Keratinocyte (primary cell): ENCODE measurements at regions not wholly inside any gene's neighbourhood (a gene's known extent, or its start where the extent isn't known, plus 50 kb on each side); places are given as distances from the start of the nearest gene placed in this dataset.
A peak's percentile ranks its signal among the peaks of the same experiment; 100 is the strongest.
"Not testable (repeated sequence)": the region's sequence is repeated elsewhere in the genome, so short reads cannot be mapped to it uniquely, and the experiment has no call there.

Experiments
- DNase-seq: peaks from one replicate; pipeline ENCODE4 v3.0.0-alpha.2; 2011; ENCODE audit warnings: low read depth, missing footprints, low spot score
- FAIRE-seq: peaks from 2 replicates; lab custom pipeline; 2011; peaks lifted over from hg19 to GRCh38; lab: Jason Lieb, UNC
- H2AFZ ChIP-seq: 2 replicates; pipeline ENCODE4 v1.6.0; 2012; ENCODE audit warnings: low read length, control low read depth, inconsistent platforms; ENCODE audit not compliant: control insufficient read depth
- H3K27ac ChIP-seq: 2 replicates; pipeline ENCODE4 v1.5.1; 2011; ENCODE audit warnings: low read length; ENCODE audit not compliant: control insufficient read depth, insufficient read depth
- H3K27me3 ChIP-seq: 3 replicates; pipeline ENCODE4 v1.6.0; 2011; ENCODE audit warnings: low read length; ENCODE audit not compliant: control insufficient read depth, insufficient read depth; ENCODE audit errors: extremely low read depth
- H3K36me3 ChIP-seq, 2 experiments: 2 replicates in 1 of 2; 3 replicates in 1 of 2; pipeline ENCODE4 v1.5.1; 2011; ENCODE audit warnings: low read length in 2 of 2, mild to moderate bottlenecking in 1 of 2; ENCODE audit not compliant: control insufficient read depth in 2 of 2, insufficient read depth in 2 of 2; ENCODE audit errors: extremely low read depth in 1 of 2
- H3K4me1 ChIP-seq: 3 replicates; pipeline ENCODE4 v1.5.1; 2011; ENCODE audit warnings: low read length; ENCODE audit not compliant: control insufficient read depth, insufficient read depth; ENCODE audit errors: extremely low read depth
- H3K4me2 ChIP-seq: 3 replicates; pipeline ENCODE4 v1.6.0; 2011; ENCODE audit warnings: low read depth, low read length; ENCODE audit not compliant: control insufficient read depth, insufficient read depth; ENCODE audit errors: extremely low read depth
- H3K4me3 ChIP-seq, 3 experiments: fragments of 200-600 bp in 1 of 3; sonication (generic) in 1 of 3; 2 replicates in 2 of 3; 3 replicates in 1 of 3; pipeline ENCODE4 v1.5.1; 2011 to 2016; ENCODE audit warnings: low read length in 3 of 3, mild to moderate bottlenecking in 3 of 3, control low read depth in 2 of 3, inconsistent platforms in 1 of 3, low read depth in 1 of 3, mixed read lengths in 1 of 3, mixed run types in 1 of 3, moderate library complexity in 1 of 3; ENCODE audit not compliant: control insufficient read depth in 2 of 3, insufficient read depth in 2 of 3; ENCODE audit errors: extremely low read depth in 1 of 3
- H3K79me2 ChIP-seq: 2 replicates; pipeline ENCODE4 v1.6.0; 2012; ENCODE audit warnings: low read length; ENCODE audit not compliant: control insufficient read depth, insufficient read depth
- H3K9ac ChIP-seq: 3 replicates; pipeline ENCODE4 v1.6.0; 2011; ENCODE audit warnings: low read length; ENCODE audit not compliant: control insufficient read depth, insufficient read depth; ENCODE audit errors: extremely low read depth
- H3K9me1 ChIP-seq: 3 replicates; pipeline ENCODE4 v1.6.0; 2011; ENCODE audit warnings: low read length; ENCODE audit not compliant: control insufficient read depth, insufficient read depth; ENCODE audit errors: extremely low read depth
- H3K9me3 ChIP-seq: 2 replicates; pipeline ENCODE4 v1.5.1; 2012; ENCODE audit warnings: low read depth, low read length; ENCODE audit not compliant: control insufficient read depth
- H4K20me1 ChIP-seq: 3 replicates; pipeline ENCODE4 v1.6.0; 2011; ENCODE audit warnings: low read length; ENCODE audit not compliant: control insufficient read depth, insufficient read depth; ENCODE audit errors: extremely low read depth
- CTCF ChIP-seq, 3 experiments: IDR thresholded peaks in 1 of 3; conservative IDR thresholded peaks in 1 of 3; optimal IDR thresholded peaks in 1 of 3; 2 replicates in 2 of 3; 3 replicates in 1 of 3; pipeline versions ENCODE3 to v1.5.1; 2011; ENCODE audit warnings: low read length in 3 of 3, mild to moderate bottlenecking in 3 of 3, moderate library complexity in 2 of 3, control low read depth in 1 of 3, inconsistent platforms in 1 of 3; ENCODE audit not compliant: insufficient read depth in 2 of 3; ENCODE audit errors: extremely low read depth in 1 of 3
- EZH2 ChIP-seq: IDR thresholded peaks from one replicate; pipeline ENCODE4 v1.6.1; 2012; ENCODE audit warnings: inconsistent platforms, mild to moderate bottlenecking, low read length, moderate library complexity
- dilution Hi-C: fragments of 300-500 bp; cut with MboI; formaldehyde crosslinking; loops from one replicate; pipeline ENCODE4 v1.7.0; 2020; ENCODE audit warnings: low sequenced_read_pairs; ENCODE audit not compliant: extremely low pct_ligation_motif_present

DNA sequence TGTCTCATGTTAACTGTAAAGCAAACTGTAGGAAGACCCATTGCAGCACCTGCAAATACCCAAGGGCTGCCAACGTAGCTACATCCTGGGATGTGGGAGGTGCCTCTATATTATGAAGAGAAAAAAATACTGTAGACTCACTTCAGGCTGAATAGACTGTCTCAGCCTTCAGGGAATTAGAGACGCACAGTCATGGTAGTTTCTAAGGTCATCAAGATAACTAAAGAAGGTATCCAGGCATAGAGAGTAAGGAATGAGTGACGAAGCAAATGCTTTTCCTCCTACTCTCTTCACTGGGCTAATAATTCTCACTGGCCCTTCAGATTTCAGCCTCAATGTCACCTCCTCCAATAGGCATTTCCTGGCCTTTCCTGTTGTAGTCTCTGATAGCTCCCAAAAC lies 121.6 kb upstream of the ECI2 start:
- no peak overlapping the region for H3K9ac ChIP-seq
- TF ChIP-seq EZH2 (no peak), CTCF (optimal IDR thresholded peaks at IDR 0.05 in 1 of 3, IDR thresholded peaks at IDR 0.05 in 1 of 3, conservative IDR thresholded peaks at IDR 0.05 in 1 of 3; ENCODE audit: extremely low read depth in 1 of 3, insufficient read depth in 2 of 3, low read length in 3 of 3) (no peak)
- no peak overlapping the region for H3K4me3 ChIP-seq
- FAIRE-seq (no peak), DNase-seq (no peak)
- H3K27me3 ChIP-seq = no peaks in the 10 kb centered on the region
- no peaks in the 10 kb centered on the region for H3K36me3 ChIP-seq
- no peaks in the 10 kb centered on the region for H3K9me3 ChIP-seq
- no peaks in the 10 kb centered on the region for H4K20me1 ChIP-seq
- no peak overlapping the region for H3K27ac ChIP-seq
- H2AFZ ChIP-seq = no peak overlapping the region
- dilution Hi-C loops = no loop called here
- no peak overlapping the region for H3K4me2 ChIP-seq
- no peaks in the 10 kb centered on the region for H3K79me2 ChIP-seq
- peaks cover 27% of the 10 kb centered on the region for H3K4me1 ChIP-seq
- H3K9me1 ChIP-seq = no peaks in the 10 kb centered on the region

DNA sequence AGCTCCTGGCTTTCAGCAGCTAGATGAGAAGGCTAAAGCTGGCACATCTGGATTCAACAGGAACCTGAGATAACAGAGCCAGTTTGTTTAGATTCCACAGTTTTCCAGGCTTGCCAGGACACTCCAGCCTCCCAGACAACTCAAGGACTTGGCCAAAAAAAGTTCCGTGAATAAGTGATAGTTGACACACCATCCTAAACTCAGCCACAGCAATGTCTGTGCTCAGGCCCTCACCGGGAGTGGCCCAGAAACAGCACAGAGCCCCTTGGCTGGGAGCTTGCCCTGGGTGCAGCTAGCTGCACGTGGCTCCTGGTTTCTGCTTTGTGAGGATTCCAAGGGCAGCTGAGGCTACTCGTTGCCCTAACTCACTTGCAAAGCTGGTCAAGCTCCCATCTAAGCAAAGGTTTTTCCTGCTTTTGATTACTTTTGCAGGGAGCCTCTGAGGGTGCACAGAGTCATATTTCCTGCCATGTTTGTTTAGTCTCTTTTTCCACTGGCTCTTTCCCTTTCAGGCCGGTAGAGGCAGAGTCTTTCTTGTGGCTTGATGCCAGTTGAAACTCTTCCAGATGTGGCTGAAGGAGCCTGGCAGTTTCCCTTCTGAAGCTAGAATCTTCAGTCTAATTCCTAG lies 118.3 kb upstream of the ECI2 start:
- Histone ChIP-seq H3K27me3 (no peaks in the 10 kb centered on the region), H2AFZ (peak overlapping the region; percentile 82), H3K4me3 (no peak overlapping the region), H3K9me3 (no peaks in the 10 kb centered on the region), H3K4me2 (peak overlapping the region; percentile 42), H3K4me1 (peaks cover 14% of the 10 kb centered on the region), H4K20me1 (no peaks in the 10 kb centered on the region), H3K9ac (no peak overlapping the region), H3K9me1 (no peaks in the 10 kb centered on the region), H3K79me2 (no peaks in the 10 kb centered on the region), H3K36me3 (no peaks in the 10 kb centered on the region), H3K27ac (no peak overlapping the region)
- dilution Hi-C loops = no loop called here
- TF ChIP-seq EZH2 (no peak), CTCF (optimal IDR thresholded peaks at IDR 0.05 in 1 of 3, IDR thresholded peaks at IDR 0.05 in 1 of 3, conservative IDR thresholded peaks at IDR 0.05 in 1 of 3; ENCODE audit: extremely low read depth in 1 of 3, insufficient read depth in 2 of 3, low read length in 3 of 3) (peak; percentile 44 to 75 (median 73))
- DNase-seq (no peak), FAIRE-seq (peak; percentile 89)

DNA sequence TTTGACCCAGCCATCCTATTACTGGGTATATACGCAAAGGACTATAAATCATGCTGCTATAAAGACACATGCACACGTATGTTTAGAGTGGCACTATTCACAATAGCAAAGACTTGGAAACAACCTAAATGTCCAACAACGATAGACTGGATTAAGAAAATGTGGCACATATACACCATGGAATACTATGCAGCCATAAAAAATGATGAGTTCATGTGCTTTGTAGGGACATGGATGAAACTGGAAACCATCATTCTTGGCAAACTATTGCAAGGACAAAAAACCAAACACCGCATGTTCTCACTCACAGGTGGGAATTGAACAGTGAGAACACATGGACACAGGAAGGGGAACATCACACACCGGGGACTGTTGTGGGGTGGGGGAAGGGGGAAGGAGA lies 117.1 kb upstream of the ECI2 start:
- H3K27me3 ChIP-seq, H3K79me2 ChIP-seq, H3K4me2 ChIP-seq, H3K36me3 ChIP-seq, H2AFZ ChIP-seq, H3K9me1 ChIP-seq, FAIRE-seq, dilution Hi-C loops, DNase-seq, H4K20me1 ChIP-seq, H3K9ac ChIP-seq, H3K4me3 ChIP-seq, H3K27ac ChIP-seq, H3K9me3 ChIP-seq: not testable (repeated sequence)
- peaks cover 12% of the 10 kb centered on the region for H3K4me1 ChIP-seq
